ENCODE measurements at regions not wholly inside any gene's neighbourhood (a gene's known extent, or its start where the extent isn't known, plus 50 kb on each side); places are given as distances from the start of the nearest gene placed in this dataset.
"Not testable (repeated sequence)": the region's sequence is repeated elsewhere in the genome, so short reads cannot be mapped to it uniquely, and the experiment has no call there.

- TF ChIP-seq FOS (IDR thresholded peaks at IDR 0.05; ENCODE audit: borderline replicate concordance, insufficient read depth, low read length) (no peak), CTCF (IDR thresholded peaks at IDR 0.05; ENCODE audit: extremely low read depth in 1 of 2, insufficient read depth in 1 of 2, low read depth in 1 of 2, low read length in 2 of 2) (no peak), JUN (IDR thresholded peaks at IDR 0.05; ENCODE audit: borderline replicate concordance, insufficient read depth, insufficient read length, low read depth) (no peak), POLR2A (IDR thresholded peaks at IDR 0.05; ENCODE audit: low read depth, low read length) (no peak), MYC (IDR thresholded peaks at IDR 0.05; ENCODE audit: low read depth, low read length) (no peak), GATA2 (IDR thresholded peaks at IDR 0.05; ENCODE audit: insufficient read depth, insufficient read length, low read depth, low read length) (no peak), EZH2 (IDR thresholded peaks at IDR 0.05; ENCODE audit: borderline replicate concordance, low read depth, low read length, severe bottlenecking) (no peak), POLR2AphosphoS5 (IDR thresholded peaks at IDR 0.05; ENCODE audit: insufficient read depth, low read depth, low read length) (no peak), MAX (IDR thresholded peaks at IDR 0.05; ENCODE audit: insufficient read depth, insufficient read length) (no peak)
- no peak overlapping the region for H3K27ac ChIP-seq (ENCODE audit: insufficient read depth, low read depth, low read length)
- H3K9me1 ChIP-seq (replicated peaks; ENCODE audit: control insufficient read depth, extremely low read depth, insufficient read depth, low read length) = no peaks in the 10 kb centered on the region
- no peaks in the 10 kb centered on the region for H4K20me1 ChIP-seq (replicated peaks; ENCODE audit: control insufficient read depth, extremely low read depth, insufficient read depth, low read length)
- no peak overlapping the region for H3K4me2 ChIP-seq (ENCODE audit: insufficient read depth, low read length)
- BruUV-seq (replicated peaks) = no TSS peak
- POLR2A ChIA-PET = no interaction called here
- no peaks in the 10 kb centered on the region for H3K27me3 ChIP-seq (ENCODE audit: control insufficient read depth in 2 of 2, insufficient read depth in 2 of 2, low read length in 2 of 2)
- H3K79me2 ChIP-seq (ENCODE audit: control insufficient read depth, insufficient read depth, low read length) = no peaks in the 10 kb centered on the region
- FAIRE-seq (no peak), DNase-seq (ENCODE audit: low read depth, low spot score) (no peak)
- H2AFZ ChIP-seq (ENCODE audit: low read depth, low read length) = no peak overlapping the region
- dilution Hi-C loops (cut with MboI; ENCODE audit: extremely low pct_ligation_motif_present, low sequenced_read_pairs) (no loop called here), intact Hi-C loops (cut with micrococcal nuclease) (no loop called here)
- no peaks in the 10 kb centered on the region for H3K9me3 ChIP-seq (replicated peaks; ENCODE audit: control insufficient read depth, insufficient read depth, low read length)
- H3K4me1 ChIP-seq (ENCODE audit: control insufficient read depth, extremely low read depth, insufficient read depth, low read length) = no peaks in the 10 kb centered on the region
- no peaks in the 10 kb centered on the region for H3K36me3 ChIP-seq (ENCODE audit: control insufficient read depth in 2 of 2, extremely low read depth in 1 of 2, insufficient read depth in 2 of 2, low read length in 2 of 2)
- CTCF ChIA-PET = interaction anchor here (1.3 kb wide), 1 partner anchor 34 kb away, joined by 3 read pairs; no protein-coding TSS in a partner anchor
- no peak overlapping the region for H3K9ac ChIP-seq (replicated peaks; ENCODE audit: extremely low read depth, insufficient read depth, low read length)
- H3K4me3 ChIP-seq (replicated peaks in 1 of 3; ENCODE audit: insufficient read depth in 1 of 3, low read depth in 1 of 3, low read length in 3 of 3) = no peak overlapping the region
These were observed 354.0 kb upstream of the ADAMTS5 start for GRCh38 chr21:27320868-27321267.

- H2AFZ ChIP-seq (ENCODE audit: low read depth, low read length); intact Hi-C loops (cut with micrococcal nuclease); H3K79me2 ChIP-seq (ENCODE audit: control insufficient read depth, insufficient read depth, low read length); POLR2A ChIA-PET; H4K20me1 ChIP-seq (replicated peaks; ENCODE audit: control insufficient read depth, extremely low read depth, insufficient read depth, low read length); DNase-seq (ENCODE audit: low read depth, low spot score); H3K4me2 ChIP-seq (ENCODE audit: insufficient read depth, low read length); H3K9me1 ChIP-seq (replicated peaks; ENCODE audit: control insufficient read depth, extremely low read depth, insufficient read depth, low read length); H3K9me3 ChIP-seq (replicated peaks; ENCODE audit: control insufficient read depth, insufficient read depth, low read length); CTCF ChIA-PET; H3K4me3 ChIP-seq (replicated peaks in 1 of 3; ENCODE audit: insufficient read depth in 1 of 3, low read depth in 1 of 3, low read length in 3 of 3); H3K4me1 ChIP-seq (ENCODE audit: control insufficient read depth, extremely low read depth, insufficient read depth, low read length); H3K27ac ChIP-seq (ENCODE audit: insufficient read depth, low read depth, low read length); H3K36me3 ChIP-seq (ENCODE audit: control insufficient read depth in 2 of 2, extremely low read depth in 1 of 2, insufficient read depth in 2 of 2, low read length in 2 of 2); dilution Hi-C loops (cut with MboI; ENCODE audit: extremely low pct_ligation_motif_present, low sequenced_read_pairs); H3K9ac ChIP-seq (replicated peaks; ENCODE audit: extremely low read depth, insufficient read depth, low read length); H3K27me3 ChIP-seq (ENCODE audit: control insufficient read depth in 2 of 2, insufficient read depth in 2 of 2, low read length in 2 of 2); BruUV-seq (replicated peaks); FAIRE-seq: not testable (repeated sequence)
These were observed 350.7 kb upstream of the ADAMTS5 start for GRCh38 chr21:27317601-27318000.
